HG02884 (cell line): ENCODE measurements at regions not wholly inside any gene's neighbourhood (a gene's known extent, or its start where the extent isn't known, plus 50 kb on each side); places are given as distances from the start of the nearest gene placed in this dataset.
A peak's percentile ranks its signal among the peaks of the same experiment; 100 is the strongest.

Experiments
- ATAC-seq: cut with Tn5 transposase; IDR thresholded peaks from one replicate; pipeline ENCODE4 v1.9.1; 2021; ENCODE audit warnings: mild to moderate bottlenecking, moderate library complexity; ENCODE audit not compliant: unreplicated experiment

- no peak for ATAC-seq
These were observed 267.2 kb downstream of the PARN start for GRCh38 chr16:14362774-14363371.

GRCh38 chr16:14360326-14361037 is 269.6 kb downstream of the PARN start:
- ATAC-seq: no peak

GRCh38 chr16:14358697-14359305 is 271.3 kb downstream of the PARN start:
- ATAC-seq: no peak

- ATAC-seq: no peak
These were observed 272.7 kb downstream of the PARN start for GRCh38 chr16:14357328-14357727.

- ATAC-seq: no peak
These were observed 274.0 kb downstream of the PARN start for GRCh38 chr16:14356064-14356463.

GRCh38 chr16:14354561-14355351 is 275.3 kb downstream of the PARN start:
- ATAC-seq: peak; percentile 84

DNA sequence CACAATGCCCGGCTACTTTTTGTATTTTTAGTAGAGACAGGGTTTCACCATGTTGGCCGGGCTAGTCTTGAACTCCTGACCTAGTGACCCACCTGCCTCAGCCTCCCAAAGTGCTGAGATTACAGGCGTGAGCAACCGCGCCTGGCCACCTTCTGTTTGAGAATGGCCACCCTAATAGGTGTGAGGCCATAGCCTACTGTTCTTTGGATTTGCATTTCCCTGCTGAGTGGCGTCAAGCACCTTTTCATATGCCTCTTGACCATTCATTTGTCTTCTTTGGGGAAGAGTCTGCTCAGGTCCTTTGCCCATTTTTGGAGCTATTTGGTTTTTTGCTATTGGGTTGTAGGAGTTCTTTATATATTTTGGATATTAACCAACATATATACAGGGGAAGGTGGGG is 276.7 kb downstream of the PARN start:
- no peak for ATAC-seq

- ATAC-seq: no peak
These were observed 278.4 kb downstream of the PARN start for GRCh38 chr16:14351647-14352046.

GRCh38 chr16:14350626-14351025 is 279.4 kb downstream of the PARN start:
- no peak for ATAC-seq

- ATAC-seq: no peak
These were observed 279.0 kb downstream of the MRTFB start for GRCh38 chr16:14350081-14350480.

- ATAC-seq: no peak
These were observed 276.6 kb downstream of the MRTFB start for GRCh38 chr16:14347706-14348105.

DNA sequence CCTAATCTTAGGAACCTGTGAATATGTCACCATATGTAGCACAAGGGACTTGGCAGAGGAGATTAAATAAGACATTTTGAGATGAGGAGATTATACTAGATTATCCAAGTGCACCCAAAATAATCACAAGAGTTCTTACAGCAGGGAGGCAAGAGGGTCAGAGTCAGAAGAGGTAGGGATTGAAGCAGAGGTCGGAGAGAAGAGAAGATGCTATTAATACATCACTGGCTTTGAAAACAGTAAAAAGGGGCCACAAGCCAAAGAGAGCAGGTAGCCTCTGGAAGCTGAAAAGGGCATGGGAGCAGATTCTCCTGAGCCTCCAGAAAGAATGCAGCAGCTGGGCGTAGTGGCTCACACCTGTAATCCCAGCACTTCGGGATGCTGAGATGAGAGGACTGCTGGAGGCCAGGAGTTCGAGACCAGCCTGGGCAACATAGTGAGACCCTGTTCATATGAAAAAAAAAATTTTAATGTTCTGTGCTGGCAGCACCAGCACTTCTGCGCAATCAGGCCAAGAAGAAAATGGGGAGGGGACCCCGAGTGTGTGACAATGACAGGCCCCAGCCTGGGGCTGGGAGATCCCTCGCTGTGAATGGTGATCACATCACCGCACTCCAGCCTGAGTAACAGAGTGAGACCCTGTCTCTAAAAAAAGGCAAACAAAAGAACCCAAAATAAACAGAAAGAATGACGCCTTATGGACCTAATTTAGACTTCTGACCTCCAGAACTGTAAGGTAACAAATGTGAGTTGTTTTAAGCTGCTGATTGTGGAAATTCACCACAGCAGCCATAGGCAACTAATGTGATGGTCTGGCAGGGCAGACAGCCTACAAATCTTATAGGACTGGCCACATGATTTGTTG is 275.4 kb downstream of the MRTFB start:
- no peak for ATAC-seq

DNA sequence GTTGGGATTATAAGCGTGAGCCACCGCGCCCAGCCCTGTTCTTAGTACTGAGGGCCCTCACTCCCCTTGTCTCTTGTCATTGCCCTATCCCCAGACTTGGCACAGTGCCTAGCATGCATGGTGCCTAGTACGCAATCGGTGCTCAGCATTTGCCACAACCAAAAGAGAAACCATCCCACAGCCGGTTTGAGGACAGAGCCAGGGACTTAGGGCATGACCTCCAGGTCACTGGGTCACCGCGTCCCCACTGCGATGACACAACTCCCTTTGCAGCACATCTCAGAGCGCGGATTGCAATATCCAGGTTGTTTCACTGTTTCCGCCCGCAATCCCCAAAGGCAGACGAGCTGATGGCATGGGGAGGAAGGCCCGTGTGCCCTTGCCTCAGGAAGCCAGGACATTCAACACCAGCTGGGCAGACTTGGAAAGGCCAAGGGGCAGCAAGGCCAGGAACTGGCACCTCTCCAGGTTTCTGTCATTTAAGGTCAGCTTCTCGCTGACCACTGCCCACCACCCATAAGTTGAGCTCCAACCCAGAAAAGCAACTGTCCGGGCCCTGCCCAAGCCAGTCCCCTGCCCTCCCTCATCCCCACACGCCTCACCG is 274.5 kb downstream of the MRTFB start:
- ATAC-seq: no peak

DNA sequence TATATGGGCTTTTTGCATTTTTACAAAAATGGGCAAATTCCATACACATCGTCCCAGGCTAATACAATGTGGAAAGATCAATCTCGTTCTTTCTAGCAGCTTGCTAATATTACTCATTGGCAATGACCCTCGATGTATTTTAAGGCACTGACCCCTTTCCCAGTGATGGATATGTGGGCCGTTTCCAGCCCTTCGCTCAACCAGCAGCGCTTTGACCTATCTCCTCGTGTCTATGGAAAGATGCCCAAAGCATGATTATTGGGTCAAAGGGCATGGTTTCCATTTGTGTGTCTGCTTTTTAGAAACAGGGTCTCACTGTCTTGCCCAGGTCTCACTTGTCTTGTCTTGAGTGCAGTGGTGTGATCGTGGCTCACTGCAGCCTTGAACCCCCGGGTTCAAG is 273.8 kb downstream of the MRTFB start:
- no peak for ATAC-seq

- no peak for ATAC-seq
These were observed 273.2 kb downstream of the MRTFB start for GRCh38 chr16:14344292-14344691.

DNA sequence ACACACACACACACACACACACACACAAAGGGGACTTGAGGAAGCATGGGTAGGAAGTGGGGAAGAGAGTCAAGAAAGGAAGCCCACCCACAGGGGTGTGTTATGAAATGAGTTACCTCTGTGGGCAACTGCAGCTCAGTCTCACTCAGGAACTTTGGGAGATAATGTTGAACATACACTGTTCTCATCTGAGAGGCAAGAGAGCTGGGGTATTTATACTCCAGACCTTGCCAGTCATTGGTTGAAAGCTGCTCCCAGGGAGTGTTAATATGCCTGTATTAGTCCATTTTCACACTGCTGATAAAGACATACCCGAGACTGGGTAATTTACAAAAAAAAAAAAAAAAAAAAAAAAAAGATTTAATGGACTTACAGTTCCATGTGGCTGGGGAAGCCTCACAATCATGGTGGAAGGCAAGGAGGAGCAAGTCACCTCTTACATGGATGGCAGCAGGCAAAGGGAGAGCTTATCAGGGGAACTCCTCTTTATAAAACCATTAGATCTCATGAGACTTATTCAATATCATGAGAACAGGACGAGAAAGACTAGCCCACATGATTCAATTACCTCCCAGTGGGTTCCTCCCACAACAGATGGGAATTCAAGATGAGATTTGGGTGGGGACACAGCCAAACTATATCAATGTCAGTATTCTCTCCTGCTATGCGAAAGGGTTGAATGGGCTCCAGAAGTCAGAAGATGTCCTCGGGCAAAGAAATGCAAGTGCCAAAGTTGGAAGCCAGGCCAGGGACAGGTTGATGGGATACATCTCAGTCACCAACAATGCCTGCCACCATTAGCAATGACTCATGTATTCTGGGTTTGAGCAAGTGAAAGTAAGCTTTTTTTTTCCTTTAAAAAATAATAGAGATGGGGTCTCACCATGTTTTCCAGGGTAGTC is 270.5 kb downstream of the MRTFB start:
- ATAC-seq: no peak

DNA sequence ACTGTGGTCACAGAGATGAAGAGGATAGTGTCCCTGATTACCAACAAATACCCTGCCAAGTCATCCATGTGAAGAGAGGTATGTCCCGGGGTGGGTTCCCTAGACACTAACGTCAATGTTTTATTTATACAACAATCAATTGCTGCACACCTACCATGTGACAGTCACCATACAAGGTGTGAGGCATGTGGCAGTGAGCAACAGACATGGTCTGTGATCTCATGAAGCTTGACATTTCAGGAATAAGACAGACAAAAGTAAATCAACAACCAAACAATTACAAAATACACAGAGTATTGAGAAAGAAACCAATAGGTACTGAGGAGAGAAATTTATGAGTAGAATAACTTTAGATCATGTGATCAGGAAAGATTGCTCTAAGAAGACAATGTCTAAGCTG is 268.6 kb downstream of the MRTFB start:
- ATAC-seq: no peak

DNA sequence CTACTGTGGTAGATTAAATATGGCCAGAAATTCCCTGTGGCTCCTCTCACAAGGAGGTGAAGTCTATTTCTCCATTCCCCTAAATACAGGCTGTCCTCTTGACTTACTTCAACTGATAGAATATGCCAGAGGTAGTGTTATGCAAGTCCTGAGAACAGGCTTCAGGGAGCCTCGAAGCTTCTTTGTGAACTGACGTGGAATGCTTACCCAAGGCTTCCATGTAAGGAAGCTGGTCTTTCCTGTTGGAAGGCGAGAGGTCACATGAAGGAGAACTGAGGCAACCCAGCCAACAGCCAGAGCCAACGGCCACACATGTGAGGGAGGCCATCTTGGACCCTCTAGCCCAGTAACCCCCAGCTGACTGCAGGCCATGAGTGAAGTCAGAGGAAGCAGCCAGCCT is 267.9 kb downstream of the MRTFB start:
- no peak for ATAC-seq

DNA sequence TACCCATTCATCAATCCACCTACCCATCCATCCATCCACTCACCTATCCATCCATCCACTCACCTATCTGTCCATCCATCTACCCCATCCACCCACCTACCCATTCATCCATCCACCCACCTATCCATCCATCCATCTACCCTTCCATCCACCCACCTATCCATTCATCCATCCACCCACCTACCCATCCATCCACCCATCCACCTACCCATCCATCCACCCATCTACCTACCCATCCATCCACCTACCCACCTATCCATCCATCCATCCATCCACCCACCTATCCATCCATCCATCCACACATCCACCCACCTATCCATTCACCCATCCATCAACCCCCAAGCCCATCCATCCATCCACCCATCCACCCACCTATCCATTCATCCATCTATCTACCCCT is 267.1 kb downstream of the MRTFB start:
- ATAC-seq: no peak
